H9 (cell line): ENCODE measurements at regions not wholly inside any gene's neighbourhood (a gene's known extent, or its start where the extent isn't known, plus 50 kb on each side); places are given as distances from the start of the nearest gene placed in this dataset.

Source experiments
- DNase-seq: peaks from one replicate; pipeline ENCODE4 v3.0.0-alpha.2; 2017
- H2AFZ ChIP-seq: one replicate; pipeline ENCODE4 v1.6.1; 2013; ENCODE audit warnings: mild to moderate bottlenecking, low read length, control low read depth, moderate library complexity
- H2AK5ac ChIP-seq: 2 replicates; pipeline ENCODE4 v1.6.1; 2013; ENCODE audit warnings: low read length, control low read depth, mixed read lengths; ENCODE audit not compliant: insufficient read length
- H2BK120ac ChIP-seq: one replicate; pipeline ENCODE4 v1.6.1; 2013; ENCODE audit warnings: low read depth, mild to moderate bottlenecking, low read length, control low read depth, inconsistent platforms; ENCODE audit not compliant: poor library complexity, severe bottlenecking
- H2BK12ac ChIP-seq: 2 replicates; pipeline ENCODE4 v1.6.1; 2013; ENCODE audit warnings: low read length, control low read depth, mixed read lengths, low read depth; ENCODE audit not compliant: insufficient read length
- H2BK15ac ChIP-seq: 2 replicates; pipeline ENCODE4 v1.6.1; 2013; ENCODE audit warnings: low read depth, low read length, control low read depth
- H2BK20ac ChIP-seq: one replicate; pipeline ENCODE4 v1.6.1; 2013; ENCODE audit warnings: low read depth, mild to moderate bottlenecking, low read length, control low read depth, inconsistent platforms; ENCODE audit not compliant: poor library complexity, severe bottlenecking
- H2BK5ac ChIP-seq: 2 replicates; pipeline ENCODE4 v1.6.1; 2013; ENCODE audit warnings: low read length, control low read depth, mixed read lengths; ENCODE audit not compliant: insufficient read length
- H3K14ac ChIP-seq: 2 replicates; pipeline ENCODE4 v1.6.1; 2013; ENCODE audit warnings: low read length, control low read depth; ENCODE audit not compliant: insufficient read depth
- H3K18ac ChIP-seq: 2 replicates; pipeline ENCODE4 v1.6.1; 2013; ENCODE audit warnings: low read depth, mild to moderate bottlenecking, mixed read lengths, low read length, control low read depth; ENCODE audit not compliant: insufficient read length
- H3K23ac ChIP-seq: 2 replicates; pipeline ENCODE4 v1.6.1; 2013; ENCODE audit warnings: low read length, control low read depth, mixed read lengths, low read depth; ENCODE audit not compliant: insufficient read length
- H3K23me2 ChIP-seq: 2 replicates; pipeline ENCODE4 v1.6.1; 2013; ENCODE audit warnings: low read depth, mild to moderate bottlenecking, mixed read lengths, low read length, control low read depth; ENCODE audit not compliant: insufficient read length, poor library complexity, severe bottlenecking
- H3K27ac ChIP-seq: 2 replicates; pipeline ENCODE4 v1.5.1; 2013; ENCODE audit warnings: low read length, control low read depth, mixed read lengths, low read depth; ENCODE audit not compliant: insufficient read length
- H3K27me3 ChIP-seq: 2 replicates; pipeline ENCODE4 v1.6.1; 2013; ENCODE audit warnings: low read length, control low read depth, inconsistent platforms; ENCODE audit not compliant: insufficient read depth
- H3K4ac ChIP-seq: 2 replicates; pipeline ENCODE4 v1.6.1; 2013; ENCODE audit warnings: low read depth, mild to moderate bottlenecking, control low read depth, inconsistent platforms, low read length, moderate library complexity
- H3K4me1 ChIP-seq: 2 replicates; pipeline ENCODE4 v1.6.1; 2013; ENCODE audit warnings: low read length, control low read depth, inconsistent platforms; ENCODE audit not compliant: insufficient read depth
- H3K4me2 ChIP-seq: 2 replicates; pipeline ENCODE4 v1.6.1; 2013; ENCODE audit warnings: low read length, control low read depth, mixed read lengths; ENCODE audit not compliant: insufficient read length, insufficient read depth
- H3K56ac ChIP-seq: 2 replicates; pipeline ENCODE4 v1.6.1; 2013; ENCODE audit warnings: low read depth, mild to moderate bottlenecking, mixed read lengths, low read length, control low read depth; ENCODE audit not compliant: insufficient read length
- H3K79me1 ChIP-seq: 2 replicates; pipeline ENCODE4 v1.6.1; 2013; ENCODE audit warnings: low read depth, mild to moderate bottlenecking, moderate library complexity, low read length, control low read depth, inconsistent platforms; ENCODE audit not compliant: insufficient read depth, poor library complexity, severe bottlenecking
- H3K79me2 ChIP-seq: 2 replicates; pipeline ENCODE4 v1.6.1; 2013; ENCODE audit warnings: low read length, control low read depth, inconsistent platforms; ENCODE audit not compliant: insufficient read depth
- H3K9ac ChIP-seq: 2 replicates; pipeline ENCODE4 v1.6.1; 2013; ENCODE audit warnings: low read length, control low read depth, mixed read lengths; ENCODE audit not compliant: insufficient read length; ENCODE audit errors: extremely low read depth
- H3K9me3 ChIP-seq: one replicate; pipeline ENCODE4 v1.6.1; 2013; ENCODE audit warnings: low read depth, low read length, inconsistent platforms; ENCODE audit not compliant: control insufficient read depth
- H3T11ph ChIP-seq: one replicate; pipeline ENCODE4 v1.6.1; 2013; ENCODE audit warnings: mild to moderate bottlenecking, low read length, control low read depth, inconsistent platforms
- H4K20me1 ChIP-seq: one replicate; pipeline ENCODE4 v1.6.1; 2013; ENCODE audit not compliant: control insufficient read depth, insufficient read length, insufficient read depth
- H4K5ac ChIP-seq: 2 replicates; pipeline ENCODE4 v1.6.1; 2013; ENCODE audit warnings: low read depth, mild to moderate bottlenecking, mixed read lengths, low read length, control low read depth; ENCODE audit not compliant: insufficient read length
- H4K8ac ChIP-seq: replicated peaks from 2 replicates; pipeline ENCODE4 v1.6.1; 2013; ENCODE audit warnings: low read length, control low read depth, mixed read lengths, low read depth; ENCODE audit not compliant: insufficient read length
- H4K91ac ChIP-seq: 2 replicates; pipeline ENCODE4 v1.6.1; 2013; ENCODE audit warnings: low read depth, mild to moderate bottlenecking, moderate library complexity, mixed read lengths, low read length, control low read depth; ENCODE audit not compliant: insufficient read length
- H3K27ac Mint-ChIP-seq, 3 experiments: 2 replicates in 2 of 3; 3 replicates in 1 of 3; pipeline ENCODE4 v1.8.0; 2020 to 2021; ENCODE audit warnings: mixed read lengths in 3 of 3, mild to moderate bottlenecking in 1 of 3, moderate library complexity in 1 of 3
- H3K27me3 Mint-ChIP-seq: 2 replicates; pipeline ENCODE4 v1.8.0; 2021; ENCODE audit warnings: low read depth, mild to moderate bottlenecking, moderate library complexity, mixed read lengths
- H3K36me3 Mint-ChIP-seq, 3 experiments: 2 replicates in 2 of 3; 3 replicates in 1 of 3; pipeline ENCODE4 v1.8.0; 2020 to 2021; ENCODE audit warnings: low read depth in 3 of 3, mixed read lengths in 3 of 3; ENCODE audit not compliant: insufficient read depth in 1 of 3
- H3K4me1 Mint-ChIP-seq, 2 experiments: 2 replicates each; pipeline ENCODE4 v1.8.0; 2020; ENCODE audit warnings: mixed read lengths in 2 of 2
- H3K4me3 Mint-ChIP-seq, 2 experiments: 2 replicates in 1 of 2; 3 replicates in 1 of 2; pipeline ENCODE4 v1.8.0; 2020 to 2021; ENCODE audit warnings: mild to moderate bottlenecking in 2 of 2, mixed read lengths in 2 of 2, moderate library complexity in 1 of 2
- H3K9me3 Mint-ChIP-seq, 2 experiments: 2 replicates in 1 of 2; 3 replicates in 1 of 2; pipeline ENCODE4 v1.8.0; 2020; ENCODE audit warnings: mild to moderate bottlenecking in 2 of 2, mixed read lengths in 2 of 2, moderate library complexity in 1 of 2
- WGBS: extraction: QIAGEN DNeasy Blood & Tissue Kit; methylation state at CpG from one replicate; pipeline ENCODE4 v1.1.7; 2013; ENCODE audit warnings: missing lambda C conversion rate, low lambda C conversion rate, mixed read lengths; ENCODE audit not compliant: insufficient read length; ENCODE audit errors: extremely low coverage; 5-methylcytosine and 5-hydroxymethylcytosine counted together
- TF ChIP-seq, protein P1 (sequence below): fragments of 200-600 bp; sonication (generic); conservative IDR thresholded peaks from 3 replicates; pipeline ENCODE4 v1.8.0; 2021; ENCODE audit warnings: antibody characterized with exemption, mild to moderate bottlenecking

DNA sequence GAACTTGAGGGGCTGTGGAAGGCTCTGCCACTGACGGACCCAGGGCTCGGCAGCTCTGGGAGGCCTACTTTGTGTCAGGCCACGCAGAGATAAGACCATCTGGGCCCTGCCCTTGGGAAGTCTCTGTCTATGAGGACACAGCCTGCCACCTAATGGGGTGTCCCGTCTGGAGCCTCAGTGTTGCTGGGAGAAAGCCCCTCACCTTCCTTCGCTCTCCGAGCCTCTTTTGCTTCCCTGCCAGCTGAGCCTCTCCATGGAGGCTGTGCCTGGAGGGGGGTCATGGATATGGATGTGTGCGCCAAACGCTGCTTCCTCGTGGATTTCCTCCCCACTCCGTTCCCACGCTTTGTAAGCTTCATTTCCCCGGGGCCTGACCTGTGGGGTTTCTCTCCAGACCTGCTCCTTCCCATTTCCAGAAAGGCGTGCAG, 228.8 kb downstream of the SEC14L1 start:
- Histone ChIP-seq H3T11ph (no peak overlapping the region), H3K27me3 (no peaks in the 10 kb centered on the region), H2BK20ac (no peak overlapping the region), H3K27ac (no peak overlapping the region), H3K23me2 (peaks cover 11% of the 10 kb centered on the region), H2BK5ac (no peak overlapping the region), H3K56ac (no peak overlapping the region), H3K4me2 (no peak overlapping the region), H4K5ac (no peak overlapping the region), H2AK5ac (no peak overlapping the region), H2BK12ac (no peak overlapping the region), H3K4me1 (peaks cover 6% of the 10 kb centered on the region; the same call in 1 of the 2 replicates), H3K4ac (no peak overlapping the region), H4K91ac (no peak overlapping the region), H2BK15ac (no peak overlapping the region), H4K20me1 (peaks cover 3% of the 10 kb centered on the region), H3K18ac (no peak overlapping the region), H3K23ac (no peak overlapping the region), H2AFZ (no peak overlapping the region), H3K9ac (no peak overlapping the region), H4K8ac (no peak overlapping the region), H3K79me2 (0 out of 2 replicates have a peak, but pooled peaks cover 2% of the 10 kb centered on the region), H3K79me1 (no peaks in the 10 kb centered on the region), H2BK120ac (no peak overlapping the region), H3K14ac (no peak overlapping the region), H3K9me3 (no peaks in the 10 kb centered on the region)
- Mint-ChIP-seq H3K4me1 (peaks cover 48 to 51% of the 10 kb centered on the region in 2 experiments), H3K4me3 (no peak overlapping the region), H3K27ac (no peak overlapping the region; a peak in 1 of 7 replicates), H3K9me3 (no peaks in the 10 kb centered on the region; a peak in 1 of 5 replicates), H3K36me3 (peaks cover 0 to 4% (median 2%) of the 10 kb centered on the region in 3 experiments; a peak in 3 of 7 replicates), H3K27me3 (peaks cover 1% of the 10 kb centered on the region; the same call in 1 of the 2 replicates)
- DNase-seq: no peak
- WGBS: no CpG with 5 or more reads among the region's 13 CpGs
- TF ChIP-seq, protein P1, sequence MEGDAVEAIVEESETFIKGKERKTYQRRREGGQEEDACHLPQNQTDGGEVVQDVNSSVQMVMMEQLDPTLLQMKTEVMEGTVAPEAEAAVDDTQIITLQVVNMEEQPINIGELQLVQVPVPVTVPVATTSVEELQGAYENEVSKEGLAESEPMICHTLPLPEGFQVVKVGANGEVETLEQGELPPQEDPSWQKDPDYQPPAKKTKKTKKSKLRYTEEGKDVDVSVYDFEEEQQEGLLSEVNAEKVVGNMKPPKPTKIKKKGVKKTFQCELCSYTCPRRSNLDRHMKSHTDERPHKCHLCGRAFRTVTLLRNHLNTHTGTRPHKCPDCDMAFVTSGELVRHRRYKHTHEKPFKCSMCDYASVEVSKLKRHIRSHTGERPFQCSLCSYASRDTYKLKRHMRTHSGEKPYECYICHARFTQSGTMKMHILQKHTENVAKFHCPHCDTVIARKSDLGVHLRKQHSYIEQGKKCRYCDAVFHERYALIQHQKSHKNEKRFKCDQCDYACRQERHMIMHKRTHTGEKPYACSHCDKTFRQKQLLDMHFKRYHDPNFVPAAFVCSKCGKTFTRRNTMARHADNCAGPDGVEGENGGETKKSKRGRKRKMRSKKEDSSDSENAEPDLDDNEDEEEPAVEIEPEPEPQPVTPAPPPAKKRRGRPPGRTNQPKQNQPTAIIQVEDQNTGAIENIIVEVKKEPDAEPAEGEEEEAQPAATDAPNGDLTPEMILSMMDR: no peak
